Stimulated activated CD4-positive, alpha-beta T cell treated with anti-CD3 and anti-CD28 coated beads, Interleukin-15, amount 100 ng/mL, for 1 hour (primary cell): ENCODE measurements at regions not wholly inside any gene's neighbourhood (a gene's known extent, or its start where the extent isn't known, plus 50 kb on each side); places are given as distances from the start of the nearest gene placed in this dataset.
"Not testable (repeated sequence)": the region's sequence is repeated elsewhere in the genome, so short reads cannot be mapped to it uniquely, and the experiment has no call there.

Source experiments
- DNase-seq, 2 donors: peaks; one replicate each; pipeline ENCODE4 v3.0.0-alpha.2; 2020; ENCODE audit warnings: low read depth in 1 of 2, low spot score in 1 of 2

DNA sequence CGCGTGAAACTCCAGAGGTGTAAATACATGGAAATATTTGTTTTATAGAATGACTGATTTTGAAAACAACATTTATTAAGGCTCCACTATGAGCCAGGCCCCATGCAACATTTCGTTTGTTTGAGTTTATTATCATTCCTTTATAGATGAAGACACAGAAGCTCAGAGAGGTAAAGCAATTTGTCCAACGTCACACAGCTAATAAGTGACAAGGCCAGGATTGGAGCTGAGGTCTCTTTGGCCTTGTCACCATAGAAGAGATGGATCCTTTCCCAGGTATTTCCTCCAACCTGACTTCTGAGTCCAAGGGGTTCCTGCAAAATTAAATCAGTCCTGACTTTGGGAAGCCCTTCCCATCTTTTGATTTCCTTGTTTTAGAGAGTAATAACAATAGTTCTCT is 98.0 kb downstream of the SYF2 start:
- DNase-seq: no peak

DNA sequence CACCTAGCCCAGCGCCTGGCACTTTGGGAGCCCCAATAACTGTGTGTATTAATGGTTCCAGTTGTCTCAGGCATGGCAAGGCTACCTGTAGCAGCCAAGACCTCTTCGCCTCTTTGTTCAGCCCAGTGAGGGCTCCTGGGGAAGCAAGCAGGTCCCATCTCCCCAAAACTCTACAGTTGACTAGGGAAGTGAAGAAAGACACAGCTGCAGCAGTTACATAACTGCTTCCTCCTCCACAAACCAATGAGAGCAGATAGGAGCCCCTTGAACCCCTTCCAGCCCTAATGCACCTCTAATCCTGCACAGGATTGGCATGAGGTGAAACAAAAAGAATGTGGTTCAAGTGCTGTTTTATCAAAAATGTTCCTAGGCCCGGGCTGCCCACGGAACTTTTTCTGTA is 100.5 kb downstream of the SYF2 start:
- no peak for DNase-seq

DNA sequence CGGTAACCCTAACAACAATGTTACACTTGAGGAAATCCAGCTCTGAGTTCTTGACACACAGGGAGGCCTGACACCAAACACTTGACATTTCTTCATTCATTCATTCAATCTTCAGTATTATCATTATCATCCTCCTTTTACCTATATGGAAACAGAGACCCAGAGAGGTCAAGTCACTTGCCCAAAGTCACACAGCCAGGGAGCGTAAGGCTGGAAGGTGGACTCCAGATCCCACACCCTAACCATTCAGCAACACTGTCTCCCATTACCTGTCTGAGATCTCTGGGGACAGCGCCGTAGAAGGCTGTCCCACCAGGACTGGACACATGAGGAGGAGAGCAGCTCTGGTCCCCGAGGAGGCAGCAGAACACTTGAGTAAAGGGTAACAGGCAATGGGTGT is 101.4 kb downstream of the SYF2 start:
- DNase-seq: no peak

DNA sequence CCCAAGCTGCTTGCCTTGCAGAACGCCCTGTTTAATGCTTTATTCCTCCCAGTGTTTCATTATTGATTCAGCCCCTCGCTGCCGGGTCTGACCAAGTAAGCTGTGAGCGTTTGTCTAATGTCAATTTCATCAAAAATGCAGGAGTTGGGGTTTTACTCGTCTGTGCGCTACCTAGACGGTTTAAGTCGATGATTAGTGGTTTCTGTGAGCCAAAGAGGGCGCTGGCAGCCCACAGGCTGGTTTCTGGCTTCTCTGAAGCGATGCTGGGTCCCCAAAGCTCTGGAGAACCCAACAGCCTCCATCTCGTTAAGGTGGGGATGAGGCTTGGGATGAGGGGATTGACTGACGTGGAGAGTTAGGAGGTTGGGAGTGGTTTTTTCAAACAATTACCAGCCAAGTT is 102.9 kb downstream of the SYF2 start:
- DNase-seq: no peak

DNA sequence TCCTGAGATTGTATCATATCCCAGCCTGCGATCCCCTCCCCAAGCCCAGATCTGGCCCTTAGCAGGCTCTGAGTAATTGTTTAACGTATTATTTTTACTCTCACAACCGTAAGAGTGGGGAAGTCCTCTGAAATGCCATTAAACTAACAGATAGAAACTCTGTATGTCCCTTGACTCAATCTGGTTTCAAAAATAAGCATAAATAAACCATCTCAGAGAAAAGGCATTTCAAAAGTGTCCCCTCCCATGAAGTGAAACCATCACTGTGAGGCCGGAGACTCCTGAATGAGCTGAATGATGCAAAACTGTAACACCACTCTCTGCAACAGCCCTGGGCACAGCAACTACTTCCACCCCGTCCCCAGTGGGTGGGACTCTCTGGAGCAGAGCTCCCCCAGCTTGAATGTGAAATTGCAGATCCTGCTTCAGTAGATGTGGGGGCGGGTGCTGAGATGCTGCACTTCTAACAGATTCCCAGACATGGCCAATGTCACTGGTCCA is 104.1 kb downstream of the SYF2 start:
- DNase-seq: no peak

DNA sequence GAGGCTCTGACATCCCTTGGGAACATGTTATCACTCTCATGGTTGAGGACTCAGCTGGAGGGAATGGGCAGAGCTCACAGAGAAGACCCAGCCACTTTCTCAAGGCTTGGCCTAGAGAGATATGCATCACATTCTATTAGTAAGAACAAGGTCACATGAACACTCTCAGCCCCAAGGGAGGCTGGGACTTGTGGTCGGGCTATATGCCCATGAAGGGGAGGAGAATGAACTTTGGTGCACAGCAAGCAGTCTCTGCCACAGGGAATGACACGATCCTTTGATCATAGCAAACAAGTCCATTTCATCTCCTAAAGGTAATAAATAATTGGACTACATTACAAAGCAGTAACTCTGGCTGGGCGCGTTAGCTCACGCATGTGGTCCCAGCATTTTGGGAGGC is 105.7 kb downstream of the SYF2 start:
- no peak for DNase-seq

DNA sequence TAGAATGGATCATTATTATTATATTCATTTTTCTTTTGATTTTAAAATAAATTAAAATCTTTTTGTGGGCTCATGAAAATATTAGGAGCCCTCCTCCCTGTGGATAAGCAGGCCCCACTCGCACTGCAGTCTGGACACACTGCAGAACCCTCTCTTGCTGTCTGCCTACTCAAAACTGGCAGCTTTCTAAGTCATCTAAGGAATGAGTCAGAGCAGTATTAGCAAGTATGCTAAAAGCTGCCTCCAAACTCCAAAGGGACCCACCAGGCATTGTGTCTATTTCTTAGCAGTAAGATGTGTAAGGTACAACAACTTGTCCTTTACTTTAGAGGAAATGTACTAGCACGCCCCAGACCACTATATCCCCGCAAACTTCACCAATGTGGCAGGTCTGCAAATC is 108.8 kb downstream of the SYF2 start:
- no peak for DNase-seq

DNA sequence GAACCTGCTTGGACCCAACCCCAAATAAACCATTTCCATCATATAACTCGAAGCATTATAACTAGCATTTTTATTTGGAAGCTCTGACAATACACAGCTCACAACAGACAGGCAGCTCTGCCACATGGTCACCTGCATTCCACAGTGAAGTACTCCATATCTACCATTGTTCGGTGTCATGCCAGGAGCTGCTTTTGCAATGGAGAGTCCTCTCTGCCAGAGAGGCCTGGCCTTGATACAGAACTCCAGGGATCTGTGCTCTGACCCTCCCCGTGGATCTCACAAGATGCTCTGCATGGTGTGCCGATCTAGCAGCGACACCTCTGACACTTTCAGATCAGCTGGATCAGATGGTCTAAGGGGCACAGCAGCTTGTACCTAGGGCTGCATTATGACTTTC is 109.6 kb downstream of the SYF2 start:
- no peak for DNase-seq

DNA sequence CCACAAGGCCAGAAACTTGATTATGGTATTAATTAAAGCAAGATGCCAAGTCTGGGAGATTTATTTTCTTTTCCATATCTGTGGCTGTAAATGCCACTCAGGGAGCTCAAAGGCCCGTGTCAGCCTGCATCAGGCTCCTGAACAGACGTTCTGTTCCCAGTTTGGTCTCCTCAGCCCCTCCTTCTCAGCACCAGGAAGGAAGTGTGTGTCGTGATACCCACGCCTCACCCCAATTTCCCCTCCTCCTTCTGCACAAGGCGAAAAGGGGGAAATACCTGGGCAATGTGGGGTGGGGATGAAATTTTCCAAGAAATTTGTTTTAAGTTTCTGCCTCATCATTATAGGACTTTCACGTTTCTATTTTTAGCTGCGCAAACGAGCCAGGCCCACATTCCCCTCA is 112.0 kb downstream of the SYF2 start:
- DNase-seq: no peak

DNA sequence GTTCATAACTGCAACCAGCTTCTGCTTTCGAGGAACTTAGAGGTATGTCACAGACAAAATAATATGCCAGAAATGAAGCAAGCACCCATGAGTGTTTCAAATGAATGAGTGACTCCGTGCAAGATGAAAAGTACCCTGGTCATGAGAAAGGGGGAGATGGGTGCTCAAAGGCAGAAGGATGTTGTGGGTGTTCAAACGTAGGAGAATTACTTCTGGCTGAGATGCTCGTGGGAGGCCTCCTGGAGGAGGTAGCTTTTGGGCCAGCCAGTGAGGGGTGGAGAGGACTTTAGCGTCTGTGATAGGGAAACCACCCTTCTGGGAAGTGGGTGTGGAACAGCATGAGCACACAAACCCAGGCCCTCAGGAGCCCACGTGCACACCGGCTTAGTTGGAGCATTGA is 113.8 kb downstream of the SYF2 start:
- DNase-seq: peak in 1 of 2 donors; percentile 6

DNA sequence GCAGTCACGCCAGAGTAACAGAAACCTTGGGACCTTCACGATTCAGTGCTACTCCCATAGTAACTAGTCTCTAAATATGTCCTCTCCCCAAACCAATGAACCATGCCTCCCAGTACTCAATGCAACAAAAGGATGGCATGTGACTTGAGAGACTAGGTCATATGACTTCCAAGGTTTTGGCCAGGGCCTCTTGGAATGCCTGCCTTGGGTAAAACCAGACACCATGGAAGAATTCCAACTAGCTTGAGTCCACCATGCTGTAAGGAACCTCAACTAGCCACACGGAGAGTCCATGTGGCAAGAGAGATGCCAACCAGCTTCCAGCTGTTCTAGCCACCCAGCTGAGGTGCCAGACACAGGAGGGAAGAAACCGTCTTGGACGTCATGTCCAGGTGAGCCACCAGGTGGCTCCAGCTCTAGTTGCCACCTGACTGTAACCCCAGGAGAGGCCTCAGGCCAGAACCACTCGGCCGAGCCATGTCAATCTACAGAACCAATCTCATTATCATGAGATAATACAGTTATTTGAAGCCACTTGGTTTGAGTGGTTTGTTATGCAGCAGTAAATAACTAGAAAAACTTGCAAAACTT is 115.0 kb downstream of the SYF2 start:
- DNase-seq: peak in 1 of 2 donors; percentile 11

DNA sequence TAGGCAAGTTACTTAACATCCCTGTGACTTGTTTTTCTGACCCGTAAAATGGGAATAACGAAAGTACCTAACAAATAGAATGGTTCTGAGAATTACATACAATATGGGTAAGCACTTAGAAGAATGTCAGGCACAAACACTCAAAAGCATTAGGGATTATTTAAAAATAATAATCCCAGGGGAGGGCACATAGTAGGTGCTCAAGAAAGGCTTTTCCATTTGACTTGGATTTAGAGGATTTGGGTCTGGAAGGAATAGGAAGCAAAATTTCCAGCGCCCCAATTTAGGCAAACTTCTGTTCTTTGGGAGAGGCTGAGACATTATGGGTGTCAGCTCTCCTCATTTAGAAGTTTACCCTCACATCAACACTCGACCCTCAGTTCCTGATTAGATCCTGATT is 115.5 kb downstream of the SYF2 start:
- no peak for DNase-seq

DNA sequence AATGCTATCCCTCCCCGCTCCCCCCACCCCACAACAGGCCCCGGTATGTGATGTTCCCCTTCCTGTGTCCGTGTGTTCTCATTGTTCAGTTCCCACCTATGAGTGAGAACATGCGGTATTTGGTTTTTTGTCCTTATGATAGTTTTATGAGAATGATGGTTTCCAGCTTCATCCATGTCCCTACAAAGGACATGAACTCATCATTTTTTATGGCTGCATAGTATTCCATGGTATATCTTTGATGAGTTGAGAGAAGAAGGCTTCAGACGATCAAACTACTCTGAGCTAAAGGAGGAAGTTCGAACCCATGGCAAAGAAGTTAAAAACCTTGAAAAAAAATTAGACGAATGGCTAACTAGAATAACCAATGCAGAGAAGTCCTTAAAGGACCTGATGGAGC is 116.2 kb downstream of the SYF2 start:
- DNase-seq: not testable (repeated sequence)

DNA sequence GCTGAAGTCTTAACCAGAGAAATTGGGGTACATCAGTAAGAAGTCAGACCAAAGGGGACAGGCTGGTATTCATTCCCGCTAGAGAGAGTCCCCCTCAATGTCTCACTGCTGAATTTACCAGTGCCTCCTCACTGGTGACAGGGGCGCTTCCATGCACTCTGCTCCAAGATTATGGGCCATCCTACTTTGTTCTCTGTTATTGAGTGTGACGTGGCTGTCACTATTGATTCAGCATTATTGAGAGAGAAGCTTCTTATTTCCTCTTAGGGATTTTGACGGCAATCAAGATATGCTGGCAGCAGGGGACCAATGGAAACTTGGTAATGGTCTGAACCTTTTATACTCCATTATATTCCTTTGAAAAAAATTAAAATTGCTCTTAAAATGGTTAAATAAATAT is 118.6 kb downstream of the SYF2 start:
- no peak for DNase-seq

DNA sequence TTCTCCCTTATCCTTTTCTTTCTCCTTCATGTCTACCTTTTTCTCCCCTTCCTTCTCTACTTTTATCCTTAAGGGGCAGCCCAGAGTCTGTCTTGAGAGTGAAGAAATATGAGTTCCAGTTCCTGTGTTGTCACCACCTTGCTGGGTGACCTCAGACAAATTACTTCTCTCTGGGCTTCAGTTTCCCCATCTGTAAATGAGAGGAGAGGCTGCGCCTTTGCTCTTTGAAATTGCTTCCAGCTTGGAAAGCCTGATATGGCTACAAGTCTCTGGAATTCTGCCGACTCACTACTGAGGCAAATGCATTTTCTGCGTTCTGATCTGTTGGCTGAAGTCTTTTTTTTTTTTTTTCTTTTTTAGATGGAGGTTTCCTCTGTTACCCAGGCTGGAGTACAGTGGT is 119.2 kb downstream of the SYF2 start:
- no peak for DNase-seq

DNA sequence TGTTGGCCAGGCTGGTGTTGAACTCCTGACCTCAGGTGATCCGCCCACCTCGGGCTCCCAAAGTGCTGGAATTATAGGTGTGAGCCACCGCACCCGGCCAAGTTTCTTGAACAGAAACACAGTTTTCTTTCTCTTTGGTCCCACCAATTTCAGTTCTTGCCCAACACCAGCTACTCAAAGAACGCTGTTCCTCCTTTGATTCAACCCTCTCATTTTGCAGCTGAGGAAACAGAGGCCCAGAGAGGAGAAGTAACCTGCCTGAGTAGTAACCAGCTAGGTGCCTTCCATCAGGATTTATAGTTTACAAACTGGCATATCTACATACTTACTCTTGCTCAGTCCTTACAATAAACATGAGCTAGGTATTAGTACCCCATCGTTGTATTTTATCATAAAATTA is 119.9 kb downstream of the SYF2 start:
- no peak for DNase-seq

DNA sequence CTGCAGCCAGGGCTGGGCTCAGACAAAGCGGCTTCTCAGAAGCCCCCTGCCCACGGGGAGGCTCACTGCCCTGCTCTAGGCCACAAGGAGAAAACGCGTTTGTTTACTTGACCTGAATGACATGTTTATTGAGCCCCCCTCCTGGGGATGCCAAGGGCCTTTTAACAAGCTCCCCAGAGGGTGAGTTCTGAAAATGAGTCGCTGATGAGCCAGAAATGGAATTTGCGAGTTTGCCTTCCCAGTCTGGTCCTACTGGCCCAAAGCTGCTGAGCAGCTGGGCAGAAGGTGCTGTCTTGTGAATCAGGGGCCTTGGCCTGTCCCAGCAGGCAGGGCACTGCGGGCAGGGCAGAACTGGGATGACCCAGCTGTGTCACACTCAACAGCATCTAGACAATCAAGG is 120.6 kb downstream of the SYF2 start:
- no peak for DNase-seq

DNA sequence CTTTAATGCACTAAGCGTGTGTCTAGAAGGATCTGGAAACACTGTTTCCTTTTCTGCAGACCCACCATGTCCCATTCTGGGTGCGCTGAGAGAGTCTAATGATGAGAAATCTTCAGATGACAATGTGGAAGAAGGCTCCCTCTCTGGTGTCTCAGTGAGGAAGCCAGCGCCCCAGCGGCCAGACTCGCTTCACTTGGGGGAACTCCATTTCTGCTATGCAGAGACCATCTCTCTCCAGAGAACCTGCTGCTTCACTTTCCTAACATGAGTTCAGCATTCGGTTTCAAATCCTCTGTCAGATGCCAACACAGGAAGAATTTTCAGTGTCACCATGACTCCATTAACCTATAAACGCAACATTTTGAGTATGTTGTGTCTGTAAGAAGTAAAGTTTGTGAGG is 121.8 kb downstream of the SYF2 start:
- DNase-seq: no peak

DNA sequence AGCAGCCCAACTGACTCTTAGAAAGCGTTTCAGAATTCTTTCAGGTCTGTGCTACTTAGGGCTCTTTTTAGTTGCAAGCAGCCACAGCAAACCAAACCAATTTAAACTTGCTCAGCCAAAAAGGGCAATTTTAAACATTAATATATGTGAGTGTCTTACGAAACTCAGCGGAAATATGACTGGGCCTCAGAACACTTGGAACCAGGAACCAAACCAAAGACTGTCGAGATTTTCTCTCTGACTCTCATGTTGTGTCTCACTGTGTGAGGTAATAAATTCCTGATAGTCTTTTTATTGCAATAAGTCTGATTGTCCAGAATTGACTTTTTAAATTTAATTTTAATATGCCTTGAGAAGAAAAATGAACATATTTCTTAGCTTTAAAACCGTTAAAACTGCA is 122.3 kb downstream of the SYF2 start:
- no peak for DNase-seq

DNA sequence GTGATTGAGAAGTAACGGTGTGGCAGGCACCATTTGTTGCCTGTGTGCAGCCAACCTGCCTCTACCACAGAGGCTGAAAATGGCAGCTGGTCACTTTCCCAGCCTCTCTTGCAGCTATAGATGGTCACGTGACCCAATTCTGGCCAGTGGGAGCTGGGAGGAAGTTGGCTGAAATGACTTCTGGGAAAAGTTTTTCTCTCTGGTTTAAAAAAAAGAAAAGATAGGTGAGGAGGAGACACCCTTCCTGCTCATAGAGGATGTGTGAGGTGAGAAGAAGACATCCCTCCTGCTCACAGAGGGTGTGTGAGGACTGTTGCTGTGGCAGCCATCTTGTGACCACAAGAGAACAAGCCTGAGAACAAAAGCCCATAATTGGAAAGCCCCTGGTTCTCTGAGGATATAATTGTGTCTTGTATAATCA is 122.8 kb downstream of the SYF2 start:
- no peak for DNase-seq

DNA sequence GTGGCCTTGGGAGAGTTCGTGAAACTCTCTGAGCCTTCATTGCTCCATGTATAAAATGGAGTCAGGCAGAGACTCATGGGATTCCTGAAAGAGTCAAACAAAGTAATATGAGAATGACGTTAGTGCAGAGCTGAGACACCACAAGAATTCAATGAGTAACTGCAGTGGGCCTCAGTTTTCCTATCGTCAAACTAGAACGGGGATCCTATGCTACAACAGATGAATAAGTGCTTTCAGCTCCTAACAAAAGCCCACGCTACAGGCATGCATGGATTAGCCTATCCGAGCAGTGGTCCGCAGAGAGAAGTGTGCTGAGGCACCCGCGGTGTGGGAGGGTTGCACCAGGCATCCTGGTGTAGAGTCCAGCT is 124.7 kb downstream of the SYF2 start:
- DNase-seq: no peak

DNA sequence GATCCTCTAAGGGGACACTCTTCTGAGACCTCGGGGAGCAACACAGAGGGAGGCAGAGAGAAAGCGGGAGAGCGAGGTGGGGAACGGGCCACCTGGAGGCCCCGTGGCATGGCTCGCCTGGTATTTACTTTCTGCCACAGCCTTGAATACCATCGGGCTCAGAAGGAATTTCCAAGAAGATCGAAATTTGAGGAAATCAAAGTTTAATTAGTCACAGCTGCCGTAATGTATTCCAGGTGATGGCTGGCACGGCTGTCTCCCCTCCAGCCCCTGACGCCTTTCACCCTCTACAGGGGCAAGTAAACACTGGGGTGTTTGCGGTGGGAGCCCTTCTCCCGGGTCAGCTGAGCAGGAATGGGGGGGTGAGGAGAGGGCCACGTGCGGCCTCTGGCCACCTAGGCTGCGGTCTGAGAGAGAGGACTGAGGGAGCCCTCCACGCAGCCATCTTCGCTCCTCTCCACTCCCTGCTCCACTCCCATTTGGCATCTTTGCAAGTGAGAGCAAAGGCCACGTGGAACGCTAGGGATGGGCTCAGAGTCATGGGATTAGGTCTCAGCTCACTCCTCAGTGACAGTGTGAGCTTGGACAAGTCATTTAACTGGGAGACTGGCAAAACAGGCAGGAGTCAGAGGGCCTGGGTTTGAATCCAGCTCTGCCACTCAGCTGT is 125.2 kb downstream of the SYF2 start:
- no peak for DNase-seq

DNA sequence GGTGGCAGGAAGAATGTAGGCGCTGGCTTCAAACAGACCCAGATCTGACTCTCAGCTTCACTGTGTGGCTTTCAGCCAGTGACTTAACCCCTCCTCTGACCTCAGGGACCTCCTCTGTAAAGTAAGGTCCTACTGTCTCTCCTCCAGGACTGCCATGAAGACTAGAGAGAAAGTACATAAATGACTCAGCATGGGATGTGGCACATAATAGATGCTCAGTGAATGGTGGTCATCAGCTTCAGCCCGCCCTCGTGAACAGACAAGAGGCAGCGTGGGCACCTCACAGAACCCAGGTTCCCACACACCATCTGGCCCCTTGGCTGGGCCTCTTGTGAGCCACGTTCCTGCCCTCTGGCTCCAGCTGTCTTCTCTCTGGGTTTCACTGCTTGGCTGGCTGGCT is 126.0 kb downstream of the SYF2 start:
- no peak for DNase-seq
